IMR-90 (cell line): ENCODE measurements at regions not wholly inside any gene's neighbourhood (a gene's known extent, or its start where the extent isn't known, plus 50 kb on each side); places are given as distances from the start of the nearest gene placed in this dataset.

Experiments
- ATAC-seq: fragments of 200-7000 bp; cut with Tn5 transposase; 2 replicates; pipeline ENCODE4 v1.9.1; 2020; ENCODE audit warnings: low read depth, mild to moderate bottlenecking, moderate library complexity
- BruUV-seq: library from RNA; stranded (reverse); fragments of 400-500 nt; replicated peaks from 2 replicates; lab custom pipeline; 2021; lab: Mats Ljungman, UMichigan
- CTCF ChIA-PET: fragments of 300-600 bp; formaldehyde crosslinking; extraction: SDS; loops from one replicate; lab custom pipeline; 2021; ENCODE audit warnings: antibody characterized with exemption; lab: Yijun Ruan, JAX
- POLR2A ChIA-PET: fragments of 300-600 bp; sonication (Branson Sonifier 250); formaldehyde crosslinking; loops from one replicate; lab custom pipeline; 2022; ENCODE audit warnings: antibody characterized with exemption; ENCODE audit not compliant: unreplicated experiment; lab: Charles Lee
- DNase-seq: peaks from one replicate; pipeline ENCODE4 v3.0.0; 2013
- H2AFZ ChIP-seq: replicated peaks from 2 replicates; pipeline ENCODE3; 2013; ENCODE audit warnings: low read length, mild to moderate bottlenecking; ENCODE audit not compliant: poor library complexity
- H2AK5ac ChIP-seq: 2 replicates; pipeline ENCODE4 v1.6.1; 2013; ENCODE audit warnings: low read depth, low read length, inconsistent platforms
- H2AK9ac ChIP-seq: replicated peaks from 2 replicates; pipeline ENCODE3; 2013; ENCODE audit warnings: mild to moderate bottlenecking, low read depth, low read length, moderate library complexity; ENCODE audit not compliant: poor library complexity
- H2BK120ac ChIP-seq: 2 replicates; pipeline ENCODE4 v1.6.1; 2013; ENCODE audit warnings: low read depth, low read length, inconsistent platforms
- H2BK15ac ChIP-seq: 3 replicates; pipeline ENCODE4 v1.6.1; 2013; ENCODE audit warnings: low read depth, low read length, inconsistent platforms
- H2BK20ac ChIP-seq: 2 replicates; pipeline ENCODE4 v1.6.1; 2013; ENCODE audit warnings: low read depth, mild to moderate bottlenecking, inconsistent platforms, low read length, moderate library complexity
- H2BK5ac ChIP-seq: 2 replicates; pipeline ENCODE4 v1.6.1; 2013; ENCODE audit warnings: mild to moderate bottlenecking, low read depth, low read length, inconsistent platforms; ENCODE audit not compliant: poor library complexity, severe bottlenecking
- H3K14ac ChIP-seq: replicated peaks from 2 replicates; pipeline ENCODE4 v1.6.1; 2013; ENCODE audit warnings: low read depth, low read length, inconsistent platforms
- H3K18ac ChIP-seq: 2 replicates; pipeline ENCODE4 v1.6.1; 2013; ENCODE audit warnings: low read depth, low read length, control low read depth
- H3K23ac ChIP-seq: 2 replicates; pipeline ENCODE4 v1.6.1; 2013; ENCODE audit warnings: low read depth, low read length, inconsistent platforms
- H3K27ac ChIP-seq: 2 replicates; pipeline ENCODE4 v1.5.1; 2013; ENCODE audit warnings: mild to moderate bottlenecking, control low read depth, low read length; ENCODE audit not compliant: insufficient read depth
- H3K27me3 ChIP-seq: 2 replicates; pipeline ENCODE4 v1.6.1; 2013; ENCODE audit warnings: low read length; ENCODE audit not compliant: control insufficient read depth, insufficient read depth
- H3K36me3 ChIP-seq: 2 replicates; pipeline ENCODE4 v1.6.1; 2013; ENCODE audit warnings: low read length, mixed read lengths; ENCODE audit not compliant: control insufficient read depth, insufficient read depth
- H3K4ac ChIP-seq: 2 replicates; pipeline ENCODE4 v1.6.1; 2013; ENCODE audit warnings: low read depth, low read length, inconsistent platforms
- H3K4me1 ChIP-seq: 2 replicates; pipeline ENCODE4 v1.6.1; 2013; ENCODE audit warnings: low read length, mixed read lengths; ENCODE audit not compliant: control insufficient read depth, insufficient read depth
- H3K4me2 ChIP-seq: 2 replicates; pipeline ENCODE4 v1.6.1; 2013; ENCODE audit warnings: low read depth, mild to moderate bottlenecking, control low read depth, low read length, moderate library complexity
- H3K4me3 ChIP-seq: 2 replicates; pipeline ENCODE4 v1.5.1; 2013; ENCODE audit warnings: low read depth, mild to moderate bottlenecking, control low read depth, low read length, moderate library complexity; ENCODE audit not compliant: insufficient read depth
- H3K56ac ChIP-seq: 2 replicates; pipeline ENCODE4 v1.6.1; 2013; ENCODE audit warnings: low read length, inconsistent platforms; ENCODE audit not compliant: insufficient read depth; ENCODE audit errors: extremely low read depth
- H3K79me1 ChIP-seq, 2 experiments: 2 replicates each; pipeline ENCODE4 v1.6.1; 2013; ENCODE audit warnings: low read length in 2 of 2, inconsistent platforms in 1 of 2, low read depth in 1 of 2
- H3K9ac ChIP-seq: 2 replicates; pipeline ENCODE4 v1.6.1; 2013; ENCODE audit warnings: low read depth, low read length, control low read depth
- H3K9me1 ChIP-seq: 2 replicates; pipeline ENCODE4 v1.6.1; 2013; ENCODE audit warnings: low read length, inconsistent platforms; ENCODE audit not compliant: insufficient read depth
- H3K9me3 ChIP-seq: 2 replicates; pipeline ENCODE4 v1.6.1; 2013; ENCODE audit warnings: low read length; ENCODE audit not compliant: control insufficient read depth, insufficient read depth
- H4K20me1 ChIP-seq: 2 replicates; pipeline ENCODE4 v1.6.1; 2013; ENCODE audit warnings: low read length, inconsistent platforms; ENCODE audit not compliant: insufficient read depth
- H4K5ac ChIP-seq: 2 replicates; pipeline ENCODE4 v1.6.1; 2013; ENCODE audit warnings: mild to moderate bottlenecking, low read depth, low read length, control low read depth
- H4K8ac ChIP-seq, 2 experiments: 2 replicates each; pipeline ENCODE4 v1.6.1; 2013; ENCODE audit warnings: low read depth in 2 of 2, low read length in 2 of 2, control low read depth in 1 of 2, inconsistent platforms in 1 of 2
- H4K91ac ChIP-seq: 2 replicates; pipeline ENCODE4 v1.6.1; 2013; ENCODE audit warnings: low read depth, low read length, inconsistent platforms; ENCODE audit not compliant: insufficient read depth
- BHLHE40 ChIP-seq: fragments of 150-350 bp; IDR thresholded peaks from 2 replicates; pipeline ENCODE4 v1.6.1; 2016; ENCODE audit warnings: mild to moderate bottlenecking, low read depth, low read length
- CEBPB ChIP-seq: IDR thresholded peaks from 2 replicates; pipeline ENCODE4 v1.6.1; 2012; ENCODE audit warnings: low read depth, low read length, improper control_type of control experiment
- CHD1 ChIP-seq: IDR thresholded peaks from 2 replicates; pipeline ENCODE4 v1.6.1; 2012; ENCODE audit warnings: low read depth, low read length, improper control_type of control experiment
- ELK1 ChIP-seq: fragments of 150-350 bp; IDR thresholded peaks from 2 replicates; pipeline ENCODE4 v1.6.1; 2016; ENCODE audit warnings: low read depth, mild to moderate bottlenecking, low read length, moderate library complexity, borderline replicate concordance
- FOS ChIP-seq: fragments of 150-350 bp; IDR thresholded peaks from 2 replicates; pipeline ENCODE4 v1.6.1; 2016; ENCODE audit warnings: low read depth, low read length
- MAFK ChIP-seq: IDR thresholded peaks from 2 replicates; pipeline ENCODE4 v1.6.1; 2012; ENCODE audit warnings: low read depth, low read length, improper control_type of control experiment
- MAZ ChIP-seq: IDR thresholded peaks from 2 replicates; pipeline ENCODE4 v1.6.1; 2012; ENCODE audit warnings: low read depth, mild to moderate bottlenecking, low read length, improper control_type of control experiment, moderate library complexity, borderline replicate concordance
- MXI1 ChIP-seq: IDR thresholded peaks from 2 replicates; pipeline ENCODE4 v1.6.1; 2012; ENCODE audit warnings: low read depth, mild to moderate bottlenecking, low read length, moderate library complexity, borderline replicate concordance
- NFE2L2 ChIP-seq: fragments of 150-350 bp; IDR thresholded peaks from 2 replicates; pipeline ENCODE4 v1.6.1; 2016; ENCODE audit warnings: low read depth, mild to moderate bottlenecking, low read length
- POLR2A ChIP-seq: IDR thresholded peaks from 2 replicates; pipeline ENCODE4 v1.6.1; 2012; ENCODE audit warnings: mild to moderate bottlenecking, low read depth, low read length
- RAD21 ChIP-seq: IDR thresholded peaks from 2 replicates; pipeline ENCODE4 v1.6.1; 2012; ENCODE audit warnings: low read length, improper control_type of control experiment
- RCOR1 ChIP-seq: IDR thresholded peaks from 2 replicates; pipeline ENCODE4 v1.6.1; 2012; ENCODE audit warnings: mild to moderate bottlenecking, low read length, improper control_type of control experiment; ENCODE audit not compliant: insufficient replicate concordance
- RFX5 ChIP-seq: IDR thresholded peaks from 2 replicates; pipeline ENCODE4 v1.8.0; 2012; ENCODE audit warnings: low read depth, mild to moderate bottlenecking, low read length, moderate library complexity
- SMC3 ChIP-seq: fragments of 150-350 bp; IDR thresholded peaks from 2 replicates; pipeline ENCODE4 v1.6.1; 2016; ENCODE audit warnings: low read depth, mild to moderate bottlenecking, antibody characterized with exemption, low read length, moderate library complexity
- WGBS, 2 experiments: methylation state at CpG; one replicate each; pipeline versions ENCODE4 v1.1.5 to v1.1.7; 2013; ENCODE audit warnings: missing lambda C conversion rate in 2 of 2; ENCODE audit not compliant: insufficient read length in 1 of 2; ENCODE audit errors: extremely low coverage in 2 of 2; 5-methylcytosine and 5-hydroxymethylcytosine counted together
- dilution Hi-C: fragments of 300-500 bp; cut with HindIII; formaldehyde crosslinking; loops from one replicate; pipeline ENCODE4 v1.14.3; 2018; ENCODE audit warnings: low sequenced_read_pairs; ENCODE audit not compliant: unreplicated experiment
- in situ Hi-C: fragments of 300-500 bp; cut with MboI; formaldehyde crosslinking; loops from 3 replicates; pipeline ENCODE4 v1.14.3; 2019; ENCODE audit warnings: low sequenced_read_pairs, inconsistent platforms, mixed read lengths
- intact Hi-C: fragments of 100-400 bp; cut with micrococcal nuclease; formaldehyde crosslinking; loops from 2 replicates; pipeline ENCODE4 v1.10.0; 2022
- TF ChIP-seq, protein P1 (sequence below): fragments of 150-350 bp; IDR thresholded peaks from 2 replicates; pipeline ENCODE4 v1.6.1; 2017; ENCODE audit warnings: mild to moderate bottlenecking, antibody characterized with exemption, low read length, low read depth
- TF ChIP-seq, protein P2 (sequence below): conservative IDR thresholded peaks from 2 replicates; pipeline ENCODE4 v1.5.1; 2012; ENCODE audit warnings: mild to moderate bottlenecking, low read depth, low read length, improper control_type of control experiment

DNA sequence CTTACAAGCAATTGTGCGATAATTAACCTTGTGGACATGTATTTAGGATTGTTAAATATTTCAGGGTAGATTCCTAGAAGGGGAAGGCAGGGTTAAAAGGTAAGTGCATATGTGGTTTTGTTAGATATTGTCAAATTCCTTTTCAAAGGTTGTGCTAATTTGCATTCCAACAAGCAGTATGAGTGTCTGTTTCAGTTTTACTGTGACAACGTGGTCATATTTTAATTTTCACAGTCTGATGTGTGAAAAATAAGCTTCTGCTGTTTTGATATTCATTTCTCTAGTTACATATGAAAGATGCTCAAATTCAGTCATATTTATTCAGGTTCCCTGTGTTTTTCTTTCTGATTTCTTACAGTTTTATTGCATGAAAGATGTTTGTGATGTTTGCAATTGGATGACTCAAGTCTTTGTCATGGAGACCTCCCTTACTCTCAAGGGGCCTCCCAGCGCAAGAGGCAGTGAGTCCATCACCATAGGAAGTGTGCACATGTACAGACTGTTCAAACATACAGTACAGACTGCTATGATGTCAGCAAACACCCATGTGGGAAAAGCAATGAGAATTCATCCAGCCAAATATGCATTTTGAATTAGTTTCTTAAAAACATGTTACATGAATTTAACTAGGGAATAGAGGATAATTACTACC, 310.8 kb downstream of the GALR1 start:
- Histone ChIP-seq H3K4me1 (no peaks in the 10 kb centered on the region), H3K4ac (no peak overlapping the region), H2BK120ac (no peak overlapping the region), H2AK5ac (no peak overlapping the region), H4K5ac (no peak overlapping the region), H3K18ac (no peak overlapping the region), H4K20me1 (no peaks in the 10 kb centered on the region), H3K4me2 (no peak overlapping the region), H3K23ac (no peak overlapping the region), H3K14ac (no peak overlapping the region), H3K79me1 (no peaks in the 10 kb centered on the region), H3K36me3 (no peaks in the 10 kb centered on the region), H3K9me1 (no peaks in the 10 kb centered on the region), H3K56ac (no peak overlapping the region), H2AK9ac (no peak overlapping the region), H3K9ac (no peak overlapping the region), H4K8ac (no peak overlapping the region), H4K91ac (no peak overlapping the region), H3K4me3 (no peak overlapping the region), H2BK20ac (no peak overlapping the region), H3K27ac (no peak overlapping the region), H2BK15ac (no peak overlapping the region), H2AFZ (no peak overlapping the region), H3K27me3 (no peaks in the 10 kb centered on the region), H2BK5ac (no peak overlapping the region), H3K9me3 (peaks cover 18% of the 10 kb centered on the region)
- CTCF ChIA-PET, result no interaction called here
- in situ Hi-C loops (no loop called here), dilution Hi-C loops (no loop called here), intact Hi-C loops (no loop called here)
- POLR2A ChIA-PET, result no interaction called here
- ATAC-seq, result no peak
- DNase-seq, result no peak
- no peak for TF ChIP-seq MXI1
- TF ChIP-seq FOS, result no peak
- TF ChIP-seq RCOR1, result no peak
- no peak for TF ChIP-seq MAZ
- no peak for TF ChIP-seq POLR2A
- TF ChIP-seq NFE2L2, result no peak
- TF ChIP-seq MAFK, result no peak
- no peak for TF ChIP-seq RFX5
- TF ChIP-seq, protein P1, sequence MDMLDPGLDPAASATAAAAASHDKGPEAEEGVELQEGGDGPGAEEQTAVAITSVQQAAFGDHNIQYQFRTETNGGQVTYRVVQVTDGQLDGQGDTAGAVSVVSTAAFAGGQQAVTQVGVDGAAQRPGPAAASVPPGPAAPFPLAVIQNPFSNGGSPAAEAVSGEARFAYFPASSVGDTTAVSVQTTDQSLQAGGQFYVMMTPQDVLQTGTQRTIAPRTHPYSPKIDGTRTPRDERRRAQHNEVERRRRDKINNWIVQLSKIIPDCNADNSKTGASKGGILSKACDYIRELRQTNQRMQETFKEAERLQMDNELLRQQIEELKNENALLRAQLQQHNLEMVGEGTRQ, result no peak
- no peak for TF ChIP-seq SMC3
- TF ChIP-seq CEBPB, result no peak
- no peak for TF ChIP-seq CHD1
- TF ChIP-seq, protein P2, sequence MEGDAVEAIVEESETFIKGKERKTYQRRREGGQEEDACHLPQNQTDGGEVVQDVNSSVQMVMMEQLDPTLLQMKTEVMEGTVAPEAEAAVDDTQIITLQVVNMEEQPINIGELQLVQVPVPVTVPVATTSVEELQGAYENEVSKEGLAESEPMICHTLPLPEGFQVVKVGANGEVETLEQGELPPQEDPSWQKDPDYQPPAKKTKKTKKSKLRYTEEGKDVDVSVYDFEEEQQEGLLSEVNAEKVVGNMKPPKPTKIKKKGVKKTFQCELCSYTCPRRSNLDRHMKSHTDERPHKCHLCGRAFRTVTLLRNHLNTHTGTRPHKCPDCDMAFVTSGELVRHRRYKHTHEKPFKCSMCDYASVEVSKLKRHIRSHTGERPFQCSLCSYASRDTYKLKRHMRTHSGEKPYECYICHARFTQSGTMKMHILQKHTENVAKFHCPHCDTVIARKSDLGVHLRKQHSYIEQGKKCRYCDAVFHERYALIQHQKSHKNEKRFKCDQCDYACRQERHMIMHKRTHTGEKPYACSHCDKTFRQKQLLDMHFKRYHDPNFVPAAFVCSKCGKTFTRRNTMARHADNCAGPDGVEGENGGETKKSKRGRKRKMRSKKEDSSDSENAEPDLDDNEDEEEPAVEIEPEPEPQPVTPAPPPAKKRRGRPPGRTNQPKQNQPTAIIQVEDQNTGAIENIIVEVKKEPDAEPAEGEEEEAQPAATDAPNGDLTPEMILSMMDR, result no peak
- TF ChIP-seq ELK1, result no peak
- TF ChIP-seq RAD21, result no peak
- no peak for TF ChIP-seq BHLHE40
- WGBS, 2 experiments, result no CpG with 5 or more reads among the region's 3 CpGs
- no TSS peak for BruUV-seq
